Breast epithelium (tissue), 4 donors: ENCODE measurements at regions not wholly inside any gene's neighbourhood (a gene's known extent, or its start where the extent isn't known, plus 50 kb on each side); places are given as distances from the start of the nearest gene placed in this dataset.

Experiments used
- DNase-seq, 2 donors: peaks; one replicate each; pipeline ENCODE4 v3.0.0-alpha.2; 2019; ENCODE audit warnings: low spot score in 2 of 2
- H3K27ac ChIP-seq, 2 donors: fragments of 200-600 bp; sonication (generic) in 1 of 2; one replicate each; pipeline ENCODE4 v1.5.1; 2016 to 2019; ENCODE audit warnings: mild to moderate bottlenecking in 1 of 2
- H3K27me3 ChIP-seq, 2 donors: fragments of 200-600 bp; sonication (generic) in 1 of 2; one replicate each; pipeline versions ENCODE4 v1.5.1 to v1.6.0; 2017 to 2019; ENCODE audit warnings: control low read depth in 1 of 2, mild to moderate bottlenecking in 1 of 2
- H3K36me3 ChIP-seq: fragments of 200-600 bp; one replicate; pipeline ENCODE4 v1.5.1; 2019
- H3K4me1 ChIP-seq, 2 donors: fragments of 200-600 bp; sonication (generic); one replicate each; pipeline ENCODE4 v1.5.1; 2016 to 2019; ENCODE audit warnings: control low read depth in 1 of 2
- H3K4me3 ChIP-seq, 3 donors: fragments of 200-600 bp; sonication (generic); 1 replicate in 2 of 3; 2 replicates in 1 of 3; pipeline ENCODE4 v1.5.1; 2016 to 2019; ENCODE audit warnings: mild to moderate bottlenecking in 3 of 3, moderate library complexity in 2 of 3
- H3K9me3 ChIP-seq, 2 donors: fragments of 200-600 bp; sonication (generic) in 1 of 2; one replicate each; pipeline ENCODE4 v1.5.1; 2016 to 2019; ENCODE audit warnings: control low read depth in 1 of 2
- POLR2A ChIP-seq: fragments of 450-650 bp; IDR thresholded peaks from one replicate; pipeline ENCODE4 v1.6.1; 2016; ENCODE audit warnings: antibody characterized with exemption, mild to moderate bottlenecking, moderate library complexity
- POLR2AphosphoS5 ChIP-seq, 3 donors: sonication (generic); formaldehyde crosslinking; IDR thresholded peaks; one replicate each; pipeline ENCODE4 v1.6.1; 2017; ENCODE audit warnings: antibody characterized with exemption in 3 of 3
- intact Hi-C: fragments of 100-400 bp; cut with DNase I; formaldehyde crosslinking; loops from one replicate; pipeline ENCODE4 v1.15.1; 2023; ENCODE audit warnings: low total_unique reads
- TF ChIP-seq, protein P1 (sequence below), 3 donors: fragments of 450-650 bp; IDR thresholded peaks; one replicate each; pipeline ENCODE4 v1.5.1; 2016 to 2017; ENCODE audit warnings: antibody characterized with exemption in 3 of 3, mild to moderate bottlenecking in 3 of 3, moderate library complexity in 3 of 3

DNA sequence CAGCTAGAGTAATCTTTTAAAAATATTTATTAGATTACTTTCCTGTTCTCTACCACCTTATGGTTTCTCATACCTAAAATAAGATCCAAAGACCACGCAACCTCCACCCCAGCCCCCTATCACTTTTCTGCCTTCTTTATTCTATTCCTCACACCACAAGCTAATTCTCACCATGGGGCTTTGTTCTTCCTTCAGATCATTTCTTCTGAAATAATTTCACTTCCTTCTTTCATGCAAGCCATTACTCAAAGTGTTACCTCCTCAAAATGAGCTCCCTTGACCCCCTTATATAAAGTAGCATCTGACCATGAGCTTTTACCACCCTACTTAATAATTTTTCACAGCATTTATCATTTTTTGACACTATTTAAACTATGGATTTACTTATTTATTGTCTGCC is 233.2 kb upstream of the TMCO5A start:
- DNase-seq: no peak
- no peaks in the 10 kb centered on the region for H3K9me3 ChIP-seq
- H3K4me1 ChIP-seq: no peaks in the 10 kb centered on the region
- H3K36me3 ChIP-seq: no peaks in the 10 kb centered on the region
- H3K4me3 ChIP-seq: no peak overlapping the region
- intact Hi-C loops: no loop called here
- no peaks in the 10 kb centered on the region for H3K27me3 ChIP-seq
- H3K27ac ChIP-seq: no peak overlapping the region
- TF ChIP-seq POLR2A (no peak), POLR2AphosphoS5 (IDR thresholded peaks at IDR 0.05) (no peak)
- TF ChIP-seq, protein P1, sequence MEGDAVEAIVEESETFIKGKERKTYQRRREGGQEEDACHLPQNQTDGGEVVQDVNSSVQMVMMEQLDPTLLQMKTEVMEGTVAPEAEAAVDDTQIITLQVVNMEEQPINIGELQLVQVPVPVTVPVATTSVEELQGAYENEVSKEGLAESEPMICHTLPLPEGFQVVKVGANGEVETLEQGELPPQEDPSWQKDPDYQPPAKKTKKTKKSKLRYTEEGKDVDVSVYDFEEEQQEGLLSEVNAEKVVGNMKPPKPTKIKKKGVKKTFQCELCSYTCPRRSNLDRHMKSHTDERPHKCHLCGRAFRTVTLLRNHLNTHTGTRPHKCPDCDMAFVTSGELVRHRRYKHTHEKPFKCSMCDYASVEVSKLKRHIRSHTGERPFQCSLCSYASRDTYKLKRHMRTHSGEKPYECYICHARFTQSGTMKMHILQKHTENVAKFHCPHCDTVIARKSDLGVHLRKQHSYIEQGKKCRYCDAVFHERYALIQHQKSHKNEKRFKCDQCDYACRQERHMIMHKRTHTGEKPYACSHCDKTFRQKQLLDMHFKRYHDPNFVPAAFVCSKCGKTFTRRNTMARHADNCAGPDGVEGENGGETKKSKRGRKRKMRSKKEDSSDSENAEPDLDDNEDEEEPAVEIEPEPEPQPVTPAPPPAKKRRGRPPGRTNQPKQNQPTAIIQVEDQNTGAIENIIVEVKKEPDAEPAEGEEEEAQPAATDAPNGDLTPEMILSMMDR (IDR thresholded peaks at IDR 0.05): no peak

DNA sequence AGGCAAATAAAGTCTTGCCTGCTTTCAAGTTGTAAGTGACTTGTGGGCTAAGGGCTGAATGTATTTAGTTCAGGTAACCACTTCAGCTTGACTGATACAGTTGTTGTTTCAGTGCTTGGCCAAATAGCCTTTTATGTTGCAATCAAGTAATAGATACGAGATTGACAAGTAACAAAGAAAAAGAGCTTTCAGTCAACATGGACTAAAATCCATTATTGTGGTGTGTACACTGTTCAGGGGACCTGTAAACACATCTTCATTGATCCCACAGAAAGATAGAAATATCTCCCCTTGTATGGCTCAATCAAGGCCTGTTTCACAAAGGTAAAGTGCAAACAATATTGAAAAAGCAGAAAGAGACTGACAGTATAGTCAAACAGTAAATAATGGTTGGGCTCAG is 224.8 kb upstream of the TMCO5A start:
- Histone ChIP-seq H3K27ac (no peak overlapping the region), H3K4me3 (no peak overlapping the region), H3K9me3 (peaks cover 10% of the 10 kb centered on the region in 2 donors), H3K4me1 (no peaks in the 10 kb centered on the region), H3K27me3 (no peaks in the 10 kb centered on the region), H3K36me3 (no peaks in the 10 kb centered on the region)
- TF ChIP-seq, protein P1 (IDR thresholded peaks at IDR 0.05): no peak
- TF ChIP-seq POLR2A (no peak), POLR2AphosphoS5 (IDR thresholded peaks at IDR 0.05) (no peak)
- no peak for DNase-seq
- intact Hi-C loops: no loop called here

DNA sequence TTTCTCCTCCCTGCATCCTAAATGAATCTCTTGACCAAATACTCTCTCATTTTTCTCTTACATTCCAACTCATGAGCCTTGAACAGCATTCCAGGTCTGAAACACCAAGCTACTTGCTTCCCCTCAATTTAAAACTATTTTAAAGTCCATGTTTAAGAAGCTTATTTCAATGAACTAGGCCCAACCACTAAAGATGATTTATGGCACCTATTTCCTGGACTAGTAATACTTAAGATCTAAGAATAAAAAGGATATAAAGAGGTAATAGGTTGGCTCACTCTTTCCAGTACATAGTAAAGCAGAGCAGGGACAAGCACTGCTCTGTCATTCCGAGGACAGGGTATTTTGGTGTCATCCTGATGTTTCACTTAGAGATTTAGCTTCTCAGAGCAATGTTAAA is 219.3 kb upstream of the TMCO5A start:
- H3K27ac ChIP-seq: no peak overlapping the region
- no peak overlapping the region for H3K4me3 ChIP-seq
- intact Hi-C loops: no loop called here
- no peaks in the 10 kb centered on the region for H3K4me1 ChIP-seq
- TF ChIP-seq POLR2A (no peak), POLR2AphosphoS5 (IDR thresholded peaks at IDR 0.05) (no peak)
- TF ChIP-seq, protein P1 (IDR thresholded peaks at IDR 0.05): no peak
- H3K9me3 ChIP-seq: peaks cover 10% of the 10 kb centered on the region in 2 donors
- no peak for DNase-seq
- no peaks in the 10 kb centered on the region for H3K36me3 ChIP-seq
- H3K27me3 ChIP-seq: no peaks in the 10 kb centered on the region

DNA sequence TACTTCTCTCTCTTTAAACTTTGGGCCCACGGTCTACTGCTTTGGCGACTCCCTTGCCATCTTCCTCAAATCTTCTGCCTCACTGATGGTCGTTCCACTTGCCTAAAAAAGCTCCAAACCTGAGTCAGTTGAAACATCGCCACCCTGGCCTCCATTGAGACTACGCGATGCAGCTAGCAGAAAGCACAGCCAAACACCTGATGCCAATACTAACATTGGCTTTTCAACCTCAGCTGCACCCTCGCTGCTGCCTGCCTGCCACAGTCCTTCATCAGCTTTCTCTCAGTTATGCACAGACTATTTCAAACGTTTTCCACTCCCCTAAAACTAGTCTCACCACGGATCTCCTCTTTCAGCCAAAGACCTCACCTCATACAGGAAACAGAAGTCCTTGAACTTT is 214.2 kb upstream of the TMCO5A start:
- no peak for DNase-seq
- H3K4me3 ChIP-seq: no peak overlapping the region
- no peaks in the 10 kb centered on the region for H3K4me1 ChIP-seq
- no peaks in the 10 kb centered on the region for H3K27me3 ChIP-seq
- H3K9me3 ChIP-seq: no peaks in the 10 kb centered on the region
- no peak overlapping the region for H3K27ac ChIP-seq
- no peaks in the 10 kb centered on the region for H3K36me3 ChIP-seq
- TF ChIP-seq POLR2A (no peak), POLR2AphosphoS5 (IDR thresholded peaks at IDR 0.05) (no peak)
- TF ChIP-seq, protein P1 (IDR thresholded peaks at IDR 0.05): no peak
- intact Hi-C loops: no loop called here

DNA sequence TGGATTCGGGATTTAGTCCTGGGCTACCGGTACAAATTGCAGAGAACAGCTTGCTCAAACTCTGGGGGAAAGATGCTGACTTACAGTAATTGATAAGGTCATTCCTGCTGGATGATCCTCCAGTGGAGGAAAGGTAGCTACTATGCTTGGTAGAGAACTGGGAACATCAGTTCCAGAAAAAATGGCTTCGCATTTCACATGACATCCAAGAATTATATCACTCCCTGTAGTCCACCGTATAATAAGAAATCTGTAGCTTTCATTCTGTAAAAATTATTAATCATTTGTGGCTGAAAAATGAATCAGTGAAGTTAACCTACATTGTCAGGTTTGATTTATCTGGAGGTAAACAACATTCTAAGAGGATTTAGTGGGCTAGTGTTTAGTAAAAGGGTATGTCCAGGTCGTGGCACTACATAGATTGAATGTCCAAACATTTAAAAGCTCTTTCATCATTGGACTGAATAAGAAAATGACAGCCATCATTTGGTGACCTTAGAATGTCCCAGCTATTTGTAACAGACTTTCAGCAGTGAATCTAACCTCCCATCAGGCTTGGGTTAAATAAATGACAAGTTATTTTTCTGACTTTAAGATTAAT is 203.2 kb upstream of the TMCO5A start:
- Histone ChIP-seq H3K27me3 (no peaks in the 10 kb centered on the region), H3K4me3 (no peak overlapping the region)

More for the DNA sequence above, 203.2 kb upstream of the TMCO5A start:
- H3K36me3 ChIP-seq: no peaks in the 10 kb centered on the region
- no peak for DNase-seq
- TF ChIP-seq, protein P1 (IDR thresholded peaks at IDR 0.05): no peak
- TF ChIP-seq POLR2A (no peak), POLR2AphosphoS5 (IDR thresholded peaks at IDR 0.05) (no peak)
- no peaks in the 10 kb centered on the region for H3K4me1 ChIP-seq
- no peak overlapping the region for H3K27ac ChIP-seq
- intact Hi-C loops: no loop called here
- H3K9me3 ChIP-seq: no peaks in the 10 kb centered on the region
